RPMI8226 (cell line): ENCODE measurements at regions not wholly inside any gene's neighbourhood (a gene's known extent, or its start where the extent isn't known, plus 50 kb on each side); places are given as distances from the start of the nearest gene placed in this dataset.
"Not testable (repeated sequence)": the region's sequence is repeated elsewhere in the genome, so short reads cannot be mapped to it uniquely, and the experiment has no call there.

Source experiments
- DNase-seq: peaks from one replicate; pipeline ENCODE4 v3.0.0-alpha.2; 2015

DNA sequence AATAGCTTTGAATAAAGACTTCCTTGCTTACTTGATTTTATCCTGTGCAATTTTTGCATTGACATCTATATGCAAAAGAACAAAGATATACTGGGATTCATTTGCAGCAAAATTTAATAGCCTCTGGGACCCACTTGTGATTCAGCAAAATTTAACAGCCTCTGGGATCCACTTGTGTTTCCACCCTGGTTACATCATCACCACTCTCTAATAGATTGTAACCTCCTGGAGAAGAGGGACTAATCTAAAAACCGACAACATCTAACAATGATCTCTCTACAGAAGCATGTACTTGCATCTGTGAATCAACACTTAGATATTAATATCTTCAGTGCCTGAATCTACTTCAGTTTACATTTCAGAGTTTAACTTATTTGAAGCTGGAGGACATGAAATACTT, 202.0 kb upstream of the CPHXL start:
- DNase-seq: no peak

DNA sequence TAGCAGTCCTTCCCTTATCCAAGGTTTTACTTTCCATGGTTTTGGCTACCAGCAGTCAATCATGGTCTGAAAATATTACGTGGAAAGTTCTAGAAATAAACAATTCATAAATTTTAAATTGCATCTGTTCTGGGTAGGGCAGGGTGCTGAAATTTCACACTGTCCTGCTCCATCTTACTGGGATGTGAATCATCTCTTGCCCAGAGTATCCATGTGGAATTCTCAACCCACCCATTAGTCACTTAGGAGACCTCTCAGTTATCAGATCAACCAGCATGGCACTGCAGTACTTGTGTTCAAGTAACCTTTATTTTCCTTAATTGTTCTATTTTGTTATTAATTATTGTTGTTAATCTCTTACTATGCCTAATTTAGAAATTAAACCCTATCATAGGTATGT, 202.8 kb upstream of the CPHXL start:
- DNase-seq: no peak

DNA sequence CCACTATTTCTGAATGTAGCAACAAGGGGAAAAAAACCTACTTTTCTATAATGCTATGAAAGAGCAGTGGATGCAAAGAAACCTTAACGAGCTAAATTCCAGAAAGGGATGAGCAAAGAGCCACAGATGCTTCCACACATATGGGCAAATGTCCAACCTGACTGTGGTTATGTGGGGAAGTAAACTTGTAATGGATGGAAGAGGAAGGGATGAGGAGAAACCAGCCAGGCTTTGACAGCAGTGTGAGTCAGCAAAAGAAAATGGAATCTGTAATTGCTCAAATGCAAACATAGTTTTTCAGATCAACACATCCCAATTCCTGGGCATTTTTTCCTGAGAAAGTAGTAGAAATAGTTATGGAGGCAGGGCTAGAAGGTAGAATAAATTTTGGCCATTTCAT, 204.8 kb upstream of the CPHXL start:
- DNase-seq: no peak

DNA sequence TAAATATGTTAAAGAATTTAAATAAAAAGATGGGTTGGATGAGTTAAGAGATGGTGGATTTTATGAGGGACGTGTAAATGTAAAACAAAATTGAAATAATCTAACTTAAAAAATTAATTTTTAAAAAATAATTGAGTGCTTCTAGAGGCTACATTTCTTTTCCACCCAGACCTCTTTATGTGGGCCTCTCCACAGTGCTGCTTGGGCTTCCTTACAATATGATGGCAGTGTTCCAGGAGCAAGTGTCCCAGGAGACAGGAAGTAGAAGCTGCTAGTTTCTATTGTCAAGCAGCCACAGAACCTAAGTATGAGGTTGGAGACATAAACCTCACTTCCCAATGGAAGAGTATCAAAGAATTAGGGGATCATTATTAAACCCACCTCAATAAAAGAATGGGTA, 205.7 kb upstream of the CPHXL start:
- DNase-seq: no peak

DNA sequence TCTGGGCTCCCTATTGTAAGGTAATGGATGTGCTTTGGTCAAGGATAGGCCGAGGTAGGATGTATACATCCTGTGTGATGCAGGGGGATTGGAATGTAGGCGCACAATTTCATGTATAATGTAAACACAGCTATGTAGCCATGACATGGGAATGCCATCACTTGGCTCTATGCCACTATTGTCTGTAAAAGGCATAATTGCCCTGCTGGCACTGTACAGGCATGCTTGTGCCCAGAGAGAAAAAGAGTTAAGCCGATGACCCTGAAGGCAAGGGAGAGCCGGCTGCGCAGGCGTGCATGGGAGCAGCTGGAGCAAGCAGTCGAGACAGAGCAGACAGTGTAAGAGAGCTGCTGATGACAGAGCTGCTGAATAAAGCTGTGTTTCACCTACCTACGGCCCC, 212.5 kb upstream of the CPHXL start:
- DNase-seq: no peak

DNA sequence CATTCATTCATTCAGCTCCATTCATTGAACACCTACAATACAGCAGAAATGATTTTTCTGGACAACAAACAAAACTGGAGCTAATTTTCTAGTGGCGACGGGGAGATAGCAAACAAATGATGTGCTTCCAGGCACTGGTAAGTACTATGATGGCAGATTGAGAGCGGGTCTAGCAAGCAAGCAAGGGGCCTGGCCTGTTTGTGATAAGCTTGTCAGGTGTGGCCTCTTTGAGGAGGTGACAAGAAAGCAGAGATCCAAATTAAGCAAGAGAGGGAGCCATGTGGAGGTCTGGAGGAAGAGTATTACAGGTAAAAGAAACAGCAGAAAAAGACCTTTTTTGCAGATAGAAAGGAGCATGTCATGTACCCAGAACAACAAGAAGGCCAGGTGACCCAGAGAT, 216.1 kb upstream of the CPHXL start:
- DNase-seq: no peak

DNA sequence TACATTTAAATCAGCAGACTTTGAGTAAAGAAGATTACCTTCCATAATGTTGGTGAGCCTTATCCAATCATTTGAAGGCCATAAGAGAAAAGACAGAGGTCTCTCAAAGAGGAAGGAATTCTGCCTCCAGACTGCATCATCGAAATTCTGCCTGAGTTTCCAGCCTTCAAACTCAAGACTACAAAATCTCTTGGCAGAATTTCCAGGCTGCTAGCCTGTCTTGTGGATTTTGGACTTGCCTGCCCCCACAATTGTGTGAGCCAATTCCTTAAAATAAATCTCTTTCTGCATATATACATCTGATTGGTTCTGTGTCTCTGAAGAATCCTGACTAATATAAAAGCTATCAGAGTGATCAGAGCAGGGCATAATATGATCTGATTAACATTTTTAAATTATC, 216.6 kb upstream of the CPHXL start:
- no peak for DNase-seq

DNA sequence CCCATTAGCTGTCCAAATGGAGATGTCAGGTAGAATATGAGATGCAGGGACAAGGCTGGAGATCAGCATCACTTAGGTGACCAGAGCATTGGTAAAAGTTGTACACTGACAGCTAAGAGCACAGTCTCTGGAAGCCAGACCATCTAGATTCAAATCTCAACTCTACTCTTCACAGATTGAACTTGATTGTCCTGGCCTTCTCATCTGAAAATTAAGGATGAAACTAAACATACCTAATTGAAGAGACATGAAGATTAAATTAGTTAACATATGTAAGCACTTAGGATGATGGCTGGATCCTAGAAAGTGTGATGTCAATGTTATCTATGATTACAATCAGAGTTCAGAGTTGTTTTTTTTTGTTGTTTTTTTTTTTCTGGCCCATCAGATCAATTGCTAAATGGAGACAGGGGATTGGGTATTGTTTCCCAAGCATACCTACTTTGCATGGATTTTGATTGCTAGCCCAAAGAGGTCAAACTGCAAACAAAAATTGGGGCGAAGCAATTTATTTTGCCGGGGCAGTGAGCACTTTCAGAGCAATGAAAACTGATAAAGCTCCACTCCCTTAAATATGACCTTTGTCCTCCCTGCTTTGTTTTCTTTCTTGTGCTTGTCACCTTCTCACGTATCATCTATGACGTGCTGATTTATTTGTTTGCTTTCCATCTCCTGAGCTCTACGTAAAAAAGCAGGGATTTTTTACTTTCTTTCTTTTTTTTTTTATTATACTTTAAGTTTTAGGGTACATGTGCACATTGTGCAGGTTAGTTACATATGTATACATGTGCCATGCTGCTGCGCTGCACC, 217.6 kb upstream of the CPHXL start:
- DNase-seq: no peak

DNA sequence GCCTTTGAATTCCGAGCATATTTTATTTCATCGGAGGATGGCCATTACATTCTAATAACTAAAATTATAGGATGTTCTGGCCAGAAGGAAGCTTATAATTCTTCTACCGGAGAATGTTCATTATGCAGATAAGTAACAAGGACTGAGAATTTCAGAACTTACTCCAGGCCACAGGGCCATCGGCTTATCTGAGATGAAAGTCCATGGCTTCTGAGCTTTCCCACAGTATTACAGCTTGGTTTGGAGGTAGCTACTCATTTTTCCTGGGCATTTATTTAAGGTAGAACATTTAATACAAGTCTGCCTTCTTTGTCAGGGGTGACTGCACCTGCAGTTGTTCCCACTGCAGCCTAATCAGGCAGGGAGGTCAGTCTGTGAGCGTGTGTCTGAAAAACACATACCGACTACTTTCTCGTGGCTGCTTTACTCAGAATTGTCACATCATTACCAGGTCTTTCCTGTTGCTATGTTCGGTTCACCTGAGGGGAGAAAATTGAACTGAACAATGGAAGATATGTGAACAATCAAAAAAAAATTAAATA, 219.7 kb upstream of the CPHXL start:
- DNase-seq: no peak

DNA sequence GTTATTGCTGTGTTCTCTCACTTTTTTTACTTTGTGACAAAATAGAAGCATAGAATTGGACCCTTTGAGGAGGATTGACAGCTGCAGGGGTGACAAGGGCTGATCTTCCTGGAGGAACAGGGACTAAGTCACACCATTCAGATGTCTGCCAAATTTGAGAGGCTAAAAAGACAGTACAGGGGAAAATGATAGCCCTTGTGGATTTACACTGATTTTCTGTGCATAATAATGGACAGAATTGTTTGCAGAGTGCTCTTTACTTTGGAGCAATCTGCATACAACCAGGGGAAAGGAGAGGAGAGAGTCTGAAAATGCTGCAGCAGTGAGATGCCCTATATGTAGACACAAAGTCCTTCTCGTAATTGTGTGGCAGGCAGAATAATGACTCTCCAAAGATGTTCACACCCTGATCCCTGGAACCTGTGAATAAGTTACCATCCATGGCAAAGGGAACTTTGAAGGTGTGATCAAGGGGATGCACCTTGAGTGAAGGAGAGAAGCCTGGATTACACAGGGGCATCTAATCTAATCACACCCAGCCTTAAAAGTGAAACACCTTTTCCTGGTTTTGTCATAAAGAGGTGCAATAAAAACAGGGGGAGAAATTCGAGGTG, 221.4 kb upstream of the CPHXL start:
- DNase-seq: no peak

DNA sequence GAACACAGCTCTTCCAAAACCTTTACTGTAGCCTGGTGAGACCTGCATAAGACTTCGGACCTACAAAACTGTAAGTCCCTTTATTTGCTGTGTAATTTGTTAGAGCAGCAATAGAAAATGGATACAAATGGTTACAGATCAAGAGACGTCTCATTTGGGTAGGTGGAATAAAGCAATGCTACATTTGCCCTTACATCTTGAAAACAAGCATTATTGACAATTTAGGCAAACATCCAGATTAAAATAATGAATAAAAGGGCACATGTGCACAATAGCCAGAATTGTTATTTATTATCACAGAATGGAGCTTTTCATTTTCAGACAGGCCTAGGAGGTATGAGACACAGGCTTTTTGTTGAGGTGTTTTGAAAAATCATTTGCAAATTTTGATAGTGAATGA, 222.2 kb upstream of the CPHXL start:
- no peak for DNase-seq

DNA sequence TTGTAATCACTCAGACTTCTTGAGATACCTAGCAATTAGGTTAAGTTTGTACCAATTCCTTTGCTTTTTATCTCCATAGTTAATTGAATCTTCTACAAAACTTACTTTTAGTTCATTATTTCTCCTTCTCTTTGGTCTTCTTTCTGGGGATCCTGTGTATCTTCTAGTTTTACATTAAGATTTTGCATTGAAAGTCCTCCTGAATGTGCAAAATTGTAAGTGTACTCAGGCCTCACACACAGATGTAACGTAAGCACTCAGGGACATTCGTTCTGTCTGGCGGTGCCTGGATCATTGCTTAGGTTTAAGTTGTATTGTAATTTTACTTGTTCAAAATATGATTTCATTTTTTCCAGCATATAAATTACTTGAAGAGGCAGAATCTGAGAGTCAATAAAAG, 222.6 kb upstream of the CPHXL start:
- no peak for DNase-seq

DNA sequence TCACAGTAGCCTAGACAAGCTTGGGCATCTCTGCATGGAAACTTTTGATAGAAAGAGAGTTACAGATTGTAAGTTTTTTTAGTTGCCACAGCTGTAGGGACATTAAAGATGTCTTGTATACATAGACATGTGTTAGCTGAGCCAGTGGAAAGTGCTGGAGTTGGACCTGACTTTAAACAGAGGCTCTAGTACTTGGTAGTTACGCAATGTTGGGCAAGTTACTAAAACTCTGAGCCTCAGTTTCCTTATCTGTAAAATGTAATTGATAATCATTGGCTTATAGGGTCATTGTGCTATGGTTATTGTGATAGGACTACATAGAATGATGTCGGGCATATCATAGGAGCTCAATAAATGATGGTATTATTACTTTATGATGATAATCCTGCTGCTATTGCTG, 225.8 kb upstream of the CPHXL start:
- no peak for DNase-seq

DNA sequence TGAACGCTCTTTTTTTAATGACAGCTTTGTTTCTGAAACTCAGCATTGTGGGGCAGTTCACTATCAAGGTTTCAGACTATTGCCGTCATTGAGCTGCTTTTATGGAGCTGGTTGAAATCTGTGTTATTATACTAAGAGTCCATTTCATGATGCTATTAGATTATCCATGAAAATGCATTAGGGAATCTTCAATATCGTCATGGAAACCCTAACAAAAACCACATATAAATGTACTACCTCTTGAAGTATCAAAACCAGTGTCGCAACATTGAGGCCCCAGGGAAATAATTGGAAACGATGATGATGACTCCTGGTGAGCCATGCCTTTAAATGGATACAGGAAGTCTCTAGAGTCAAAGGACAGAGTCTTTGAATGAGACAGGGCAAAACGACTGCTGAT, 231.6 kb upstream of the CPHXL start:
- DNase-seq: no peak

DNA sequence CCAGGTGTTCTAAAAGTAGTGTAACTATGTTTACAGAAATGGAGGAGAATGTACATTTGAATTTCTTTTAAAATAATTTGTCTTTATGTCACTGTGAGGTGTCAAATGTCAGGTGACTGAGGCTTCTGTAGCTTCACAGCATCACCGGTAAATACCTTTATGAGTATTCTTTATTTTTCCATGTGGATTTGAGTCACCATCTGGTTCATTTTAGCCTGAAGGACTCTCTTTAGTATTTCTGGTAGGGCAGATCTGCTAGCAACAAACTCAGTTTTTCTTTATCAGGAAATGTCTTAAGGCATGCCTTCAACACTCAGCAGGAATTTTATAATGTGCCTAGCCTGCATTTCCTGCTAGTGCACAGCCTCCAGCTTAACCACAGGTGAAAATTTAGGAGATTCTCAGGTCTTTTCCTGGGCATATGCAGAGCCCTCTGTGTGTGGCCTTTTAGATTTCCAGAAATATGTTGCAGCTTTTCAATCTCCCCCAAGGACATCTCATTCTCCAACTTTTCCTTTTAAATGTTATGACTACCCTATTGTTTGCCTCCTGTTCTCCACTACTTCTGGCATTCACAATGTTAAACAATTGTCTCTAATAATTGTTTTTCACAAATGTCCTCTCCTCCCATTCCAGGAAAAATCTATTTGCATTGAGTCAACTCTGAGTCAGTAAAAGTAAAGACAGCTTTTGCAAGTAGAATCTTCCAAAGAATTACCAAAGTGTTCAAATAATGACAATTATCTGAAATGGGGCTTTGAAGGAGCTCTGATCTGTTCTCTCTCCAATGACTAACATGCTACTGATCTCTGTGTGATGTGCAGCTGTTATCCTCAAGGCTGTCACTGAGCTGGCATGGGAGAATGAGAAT, 239.4 kb upstream of the CPHXL start:
- no peak for DNase-seq

DNA sequence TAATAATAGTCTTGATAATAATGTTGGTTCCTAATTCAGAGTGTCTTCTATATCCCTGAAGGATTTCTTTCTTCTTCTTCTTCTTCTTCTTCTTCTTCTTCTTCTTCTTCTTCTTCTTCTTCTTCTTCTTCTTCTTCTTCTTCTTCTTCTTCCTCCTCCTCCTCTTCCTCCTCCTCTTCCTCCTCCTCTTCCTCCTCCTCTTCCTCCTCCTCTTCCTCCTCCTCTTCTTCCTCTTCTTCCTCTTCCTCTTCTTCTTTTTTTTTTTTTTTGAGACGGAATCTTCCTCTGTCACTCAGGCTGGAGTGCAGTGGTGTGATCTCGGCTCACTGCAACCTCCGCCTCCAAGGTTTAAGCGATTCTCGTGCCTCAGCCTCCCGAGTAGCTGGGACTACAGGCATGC, 242.8 kb upstream of the CPHXL start:
- DNase-seq: not testable (repeated sequence)

DNA sequence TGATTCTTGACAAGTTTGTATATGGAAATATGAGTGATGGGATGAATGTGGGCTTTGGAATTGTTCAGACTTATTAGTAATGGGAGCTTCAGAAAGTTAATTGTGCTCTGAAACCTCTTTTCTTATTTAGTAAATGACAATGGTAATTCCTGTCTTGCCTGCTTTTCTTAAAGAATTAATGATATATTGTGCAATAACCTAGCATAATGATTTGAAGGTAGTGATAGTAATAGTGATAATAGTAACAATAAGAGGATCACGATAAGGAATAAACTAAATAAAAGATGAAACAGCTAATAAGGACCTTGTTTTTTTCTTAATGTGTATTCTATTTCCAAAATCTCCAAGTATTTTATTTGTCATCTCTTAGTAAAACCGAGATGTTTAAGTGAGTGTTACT, 245.0 kb upstream of the CPHXL start:
- no peak for DNase-seq

DNA sequence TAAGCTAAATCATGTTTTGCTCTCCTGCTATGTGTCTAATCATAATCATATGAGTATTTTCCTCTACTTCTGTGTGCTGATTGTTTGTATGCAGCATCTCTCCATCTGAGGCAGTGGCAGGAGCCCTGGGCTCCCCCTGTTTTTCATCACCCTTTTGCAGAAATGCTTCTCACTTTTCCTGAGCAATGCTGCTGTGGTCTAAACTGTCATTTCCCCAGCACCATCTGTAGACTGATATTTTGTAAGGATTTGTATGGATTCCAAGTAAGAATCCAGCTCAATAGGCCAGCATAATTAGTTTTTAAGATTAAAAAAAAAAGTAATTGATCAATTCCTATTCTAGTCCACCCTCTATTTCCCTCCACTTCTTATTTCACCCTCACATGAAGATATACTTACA, 257.0 kb upstream of the CPHXL start:
- DNase-seq: no peak

DNA sequence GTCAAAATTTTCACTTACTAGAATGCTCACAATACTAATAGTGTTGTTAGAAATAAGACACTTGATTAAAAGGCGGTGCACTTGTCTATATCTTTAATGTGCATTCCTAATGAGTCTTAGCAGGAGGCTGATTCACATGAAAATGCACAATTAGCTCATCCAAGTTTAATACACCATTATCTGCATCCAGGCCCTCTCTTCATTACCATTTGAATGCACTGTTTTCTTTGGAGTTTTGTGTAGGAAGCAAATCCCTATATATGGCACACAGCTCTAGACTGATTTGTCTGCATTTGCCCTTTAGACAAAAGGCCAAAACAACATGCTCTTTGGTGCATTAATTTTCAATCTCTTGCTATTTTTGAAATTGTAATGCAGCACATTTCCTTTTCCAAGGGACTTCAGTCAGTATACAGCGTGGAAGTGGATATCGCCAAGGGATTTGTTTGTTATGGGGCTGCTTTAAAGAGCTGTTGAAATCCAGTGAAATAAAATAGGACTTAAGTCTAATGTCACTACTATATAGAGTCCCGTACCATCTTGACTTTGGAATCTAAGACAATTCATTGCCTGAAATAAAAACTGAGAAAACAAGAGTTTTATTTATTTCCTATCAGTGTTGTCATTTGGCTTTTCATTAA, 257.6 kb upstream of the CPHXL start:
- no peak for DNase-seq

DNA sequence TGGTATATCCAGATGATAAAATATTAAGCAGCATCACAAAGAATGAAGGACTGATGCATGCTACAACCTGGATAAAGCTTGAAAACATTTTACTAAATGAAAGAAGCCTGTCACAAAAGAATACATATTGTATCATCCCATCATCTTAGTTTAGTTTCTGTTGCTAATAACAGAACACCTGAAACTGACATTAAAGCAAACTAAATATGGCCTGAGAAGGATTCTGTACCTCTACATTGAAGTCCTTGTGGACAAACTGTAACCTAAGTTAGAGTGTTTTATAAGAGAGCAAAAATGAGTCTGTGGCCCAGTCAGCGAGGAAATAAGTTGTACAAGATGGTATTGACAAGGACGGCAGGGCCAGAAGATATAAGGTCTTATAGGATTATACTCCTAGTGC, 261.0 kb upstream of the CPHXL start:
- DNase-seq: no peak

DNA sequence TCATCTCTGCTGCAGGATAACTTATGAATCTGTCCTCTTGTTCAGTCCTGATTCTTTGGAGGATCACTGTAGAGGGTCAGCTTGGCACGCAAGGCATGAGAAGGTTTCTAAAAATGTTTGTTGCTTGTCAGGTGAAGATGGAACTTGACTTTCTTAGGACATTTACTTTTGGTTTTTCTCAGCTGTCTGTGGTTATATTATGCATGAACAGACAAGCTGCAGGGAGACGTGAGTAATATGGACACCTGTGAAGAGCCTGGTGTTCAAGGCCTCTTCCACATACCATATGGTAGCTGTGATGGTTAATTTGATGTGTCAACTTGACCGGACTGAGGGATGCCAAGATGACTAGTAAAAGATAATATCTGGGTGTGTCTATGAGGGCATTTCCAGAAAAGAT, 270.2 kb upstream of the CPHXL start:
- DNase-seq: no peak

DNA sequence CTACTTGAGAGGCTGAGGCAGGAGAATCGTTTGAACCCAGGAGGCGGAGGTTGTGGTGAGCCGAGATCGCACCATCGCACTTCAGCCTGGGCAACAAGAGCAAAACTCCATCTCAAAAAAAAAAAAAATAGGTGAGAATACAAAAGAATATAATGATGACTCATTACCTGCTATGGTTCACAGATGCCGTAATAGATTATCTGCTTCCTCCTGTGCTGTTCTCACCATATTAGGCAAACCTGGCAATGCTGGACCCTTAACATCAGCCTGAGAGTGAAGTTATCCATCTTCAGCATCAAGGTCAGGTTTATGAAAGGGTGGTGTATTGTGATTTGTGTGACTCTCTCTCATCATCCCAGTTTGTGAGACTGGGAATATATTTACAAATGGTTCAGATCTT, 271.3 kb upstream of the CPHXL start:
- no peak for DNase-seq

DNA sequence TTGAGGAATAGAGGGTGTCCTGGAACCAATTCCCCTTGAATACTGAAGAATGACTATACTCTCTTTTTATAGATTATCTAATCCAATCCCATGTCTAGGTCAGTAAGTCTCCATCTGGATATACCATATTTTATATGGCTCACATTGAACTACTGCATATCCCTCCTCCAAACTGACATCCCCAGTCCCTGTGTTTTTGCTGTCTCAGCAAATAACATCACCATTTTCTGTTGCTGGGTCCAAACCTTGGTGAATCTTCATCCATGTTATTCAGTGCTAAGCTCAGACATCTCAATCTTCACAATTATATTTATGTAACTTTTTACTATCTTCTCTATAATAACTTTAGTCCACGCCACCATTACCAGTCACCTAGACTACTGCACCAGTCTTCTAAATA, 269.6 kb upstream of the CNTNAP4 start:
- DNase-seq: no peak
